ENCODE measurements at regions not wholly inside any gene's neighbourhood (a gene's known extent, or its start where the extent isn't known, plus 50 kb on each side); places are given as distances from the start of the nearest gene placed in this dataset.

DNA sequence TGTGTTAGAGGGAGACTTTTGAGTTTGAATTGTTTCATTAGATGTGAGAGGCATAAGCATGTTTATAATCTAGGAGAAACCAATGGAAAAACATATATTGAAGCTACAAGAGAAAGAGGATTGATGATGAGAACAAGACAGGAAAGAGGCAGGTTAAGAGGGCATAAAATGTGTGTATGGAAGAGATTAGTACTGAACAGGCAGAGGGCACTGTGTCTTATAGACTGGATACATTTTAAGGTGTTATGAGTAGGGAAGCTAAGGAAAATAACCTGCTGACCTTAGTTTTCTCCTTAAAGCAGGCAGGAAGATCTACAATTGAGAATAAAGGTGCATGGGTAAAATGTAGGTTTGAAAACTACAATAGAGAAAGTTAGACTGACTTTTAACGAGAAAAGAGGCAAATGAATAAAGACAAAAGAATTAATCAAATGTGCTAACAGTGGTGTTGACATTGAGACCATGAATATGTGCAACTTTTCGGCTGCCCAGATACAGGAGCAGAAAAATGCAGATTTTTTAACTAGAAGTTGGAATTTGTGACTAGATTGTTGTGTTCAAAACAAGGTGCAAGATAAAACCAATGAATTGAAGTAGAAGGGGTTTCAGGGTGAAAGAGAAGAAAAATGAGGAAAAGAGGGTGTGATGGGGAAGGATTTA, 846.3 kb downstream of the HACE1 start:
- Histone ChIP-seq H3K9me2 (replicated peaks; ENCODE audit: low read length) (no peaks in the 10 kb centered on the region), H3K4me3 (ENCODE audit: low read length) (no peak overlapping the region), H3K79me2 (ENCODE audit: low read length) (no peaks in the 10 kb centered on the region), H3K4me2 (ENCODE audit: low read length) (no peak overlapping the region), H4K20me1 (ENCODE audit: low read length) (no peaks in the 10 kb centered on the region), H3K27ac (ENCODE audit: low read length) (no peak overlapping the region), H3K27me3 (ENCODE audit: low read length) (no peaks in the 10 kb centered on the region), H3F3A (ENCODE audit: low read length, unreplicated experiment) (no peaks in the 10 kb centered on the region), H3K4me1 (ENCODE audit: insufficient read depth, low read length) (no peaks in the 10 kb centered on the region), H3K36me3 (ENCODE audit: low read depth, low read length) (no peaks in the 10 kb centered on the region), H3K9me3 (ENCODE audit: low read length) (no peaks in the 10 kb centered on the region), H3K9ac (ENCODE audit: low read length) (no peak overlapping the region), H2AFZ (ENCODE audit: low read length) (no peak overlapping the region)
- ChIA-PET POLR2A (ENCODE audit: unreplicated experiment) (no interaction called here), CTCF (no interaction called here)
- intact Hi-C loops (cut with micrococcal nuclease): no loop called here
- ATAC-seq (no peak), DNase-seq (no peak)
- BruUV-seq (replicated peaks): no TSS peak
- no peak for TF ChIP-seq EZH2 (IDR thresholded peaks at IDR 0.05; ENCODE audit: low read length, unreplicated experiment)
- TF ChIP-seq, protein P1, sequence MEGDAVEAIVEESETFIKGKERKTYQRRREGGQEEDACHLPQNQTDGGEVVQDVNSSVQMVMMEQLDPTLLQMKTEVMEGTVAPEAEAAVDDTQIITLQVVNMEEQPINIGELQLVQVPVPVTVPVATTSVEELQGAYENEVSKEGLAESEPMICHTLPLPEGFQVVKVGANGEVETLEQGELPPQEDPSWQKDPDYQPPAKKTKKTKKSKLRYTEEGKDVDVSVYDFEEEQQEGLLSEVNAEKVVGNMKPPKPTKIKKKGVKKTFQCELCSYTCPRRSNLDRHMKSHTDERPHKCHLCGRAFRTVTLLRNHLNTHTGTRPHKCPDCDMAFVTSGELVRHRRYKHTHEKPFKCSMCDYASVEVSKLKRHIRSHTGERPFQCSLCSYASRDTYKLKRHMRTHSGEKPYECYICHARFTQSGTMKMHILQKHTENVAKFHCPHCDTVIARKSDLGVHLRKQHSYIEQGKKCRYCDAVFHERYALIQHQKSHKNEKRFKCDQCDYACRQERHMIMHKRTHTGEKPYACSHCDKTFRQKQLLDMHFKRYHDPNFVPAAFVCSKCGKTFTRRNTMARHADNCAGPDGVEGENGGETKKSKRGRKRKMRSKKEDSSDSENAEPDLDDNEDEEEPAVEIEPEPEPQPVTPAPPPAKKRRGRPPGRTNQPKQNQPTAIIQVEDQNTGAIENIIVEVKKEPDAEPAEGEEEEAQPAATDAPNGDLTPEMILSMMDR (conservative IDR thresholded peaks at IDR 0.05; ENCODE audit: low read depth, low read length): no peak
- TF ChIP-seq EZH2phosphoT487 (IDR thresholded peaks at IDR 0.05; ENCODE audit: borderline replicate concordance, low read length): no peak

DNA sequence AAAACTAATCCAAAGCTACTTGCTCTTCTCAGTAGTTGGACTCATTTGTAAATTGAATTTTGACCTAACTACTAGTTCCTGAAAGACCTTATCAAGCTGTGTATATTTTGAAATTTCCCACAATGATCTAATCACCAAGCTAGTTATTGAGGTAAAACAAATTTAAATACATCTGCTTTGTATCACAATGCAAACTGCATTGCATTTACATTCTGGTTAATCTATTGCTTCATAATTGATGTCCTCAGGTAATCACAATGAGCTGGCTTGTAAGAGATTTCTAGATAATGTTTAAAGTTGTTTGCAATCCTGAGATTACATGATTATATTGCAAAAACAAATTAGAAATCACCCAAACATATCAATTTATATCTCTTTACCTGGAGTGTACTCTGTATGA, 848.8 kb downstream of the HACE1 start:
- Histone ChIP-seq H2AFZ (ENCODE audit: low read length) (no peak overlapping the region), H3K9me3 (ENCODE audit: low read length) (no peaks in the 10 kb centered on the region), H3K4me3 (ENCODE audit: low read length) (no peak overlapping the region), H3K27me3 (ENCODE audit: low read length) (no peaks in the 10 kb centered on the region), H3K27ac (ENCODE audit: low read length) (no peak overlapping the region), H4K20me1 (ENCODE audit: low read length) (no peaks in the 10 kb centered on the region), H3F3A (ENCODE audit: low read length, unreplicated experiment) (no peaks in the 10 kb centered on the region), H3K4me2 (ENCODE audit: low read length) (no peak overlapping the region), H3K9ac (ENCODE audit: low read length) (no peak overlapping the region), H3K36me3 (ENCODE audit: low read depth, low read length) (no peaks in the 10 kb centered on the region), H3K4me1 (ENCODE audit: insufficient read depth, low read length) (no peaks in the 10 kb centered on the region), H3K9me2 (replicated peaks; ENCODE audit: low read length) (no peaks in the 10 kb centered on the region), H3K79me2 (ENCODE audit: low read length) (no peaks in the 10 kb centered on the region)
- ChIA-PET POLR2A (ENCODE audit: unreplicated experiment) (interaction anchor here (0.6 kb wide), 1 partner anchor 16 kb away, joined by 3 read pairs; no protein-coding TSS in a partner anchor), CTCF (no interaction called here)
- DNase-seq: no peak
- intact Hi-C loops (cut with micrococcal nuclease): no loop called here
- no peak for ATAC-seq
- TF ChIP-seq EZH2 (IDR thresholded peaks at IDR 0.05; ENCODE audit: low read length, unreplicated experiment) (no peak), EZH2phosphoT487 (IDR thresholded peaks at IDR 0.05; ENCODE audit: borderline replicate concordance, low read length) (no peak)
- TF ChIP-seq, protein P1 (conservative IDR thresholded peaks at IDR 0.05; ENCODE audit: low read depth, low read length): no peak
- no TSS peak for BruUV-seq (replicated peaks)

DNA sequence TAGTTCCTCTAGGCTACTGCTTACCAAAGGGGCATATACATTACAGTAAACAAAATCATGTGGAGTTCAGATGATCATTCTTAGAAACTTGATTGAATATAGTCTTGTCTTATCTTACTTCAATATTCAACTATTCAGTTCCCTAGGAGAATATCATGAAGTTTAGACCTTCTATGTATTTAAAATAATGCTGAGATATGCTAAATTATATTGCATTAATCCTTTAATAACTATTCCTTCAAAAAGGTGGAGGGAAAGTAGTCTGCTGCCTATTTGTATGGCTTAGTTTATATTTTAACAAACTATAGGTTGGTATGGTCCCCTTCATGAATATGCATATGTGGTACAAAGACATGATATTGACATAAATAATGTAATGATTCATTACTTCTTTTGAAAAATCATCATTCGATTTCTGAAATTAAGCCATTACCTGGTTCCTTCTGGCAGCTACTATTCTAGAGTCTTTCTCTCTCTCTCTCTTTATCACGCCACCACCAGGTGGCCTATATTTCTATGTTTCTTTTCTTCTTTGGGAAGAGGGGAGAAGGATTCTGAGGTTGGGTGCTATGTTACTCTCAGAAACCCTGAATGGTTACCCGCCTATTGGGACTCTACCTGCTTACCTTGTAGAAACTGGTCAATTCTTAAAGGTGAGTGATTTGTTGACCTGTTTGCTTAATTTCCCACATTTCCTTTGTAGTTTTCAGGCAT, 855.8 kb downstream of the HACE1 start:
- intact Hi-C loops (cut with micrococcal nuclease): loop anchor here (5.0 kb wide), 1 partner anchor 323 kb away; no protein-coding TSS in a partner anchor
- ChIA-PET POLR2A (ENCODE audit: unreplicated experiment) (no interaction called here), CTCF (no interaction called here)
- H3K4me3 ChIP-seq (ENCODE audit: low read length): no peak overlapping the region
- H4K20me1 ChIP-seq (ENCODE audit: low read length): no peaks in the 10 kb centered on the region
- DNase-seq (peak; percentile 39), ATAC-seq (no peak)
- no peaks in the 10 kb centered on the region for H3K9me3 ChIP-seq (ENCODE audit: low read length)
- H3K4me1 ChIP-seq (ENCODE audit: insufficient read depth, low read length): no peaks in the 10 kb centered on the region
- H3K79me2 ChIP-seq (ENCODE audit: low read length): no peaks in the 10 kb centered on the region
- no peaks in the 10 kb centered on the region for H3K9me2 ChIP-seq (replicated peaks; ENCODE audit: low read length)
- H3K36me3 ChIP-seq (ENCODE audit: low read depth, low read length): no peaks in the 10 kb centered on the region
- H3F3A ChIP-seq (ENCODE audit: low read length, unreplicated experiment): no peaks in the 10 kb centered on the region
- no TSS peak for BruUV-seq (replicated peaks)
- no peak overlapping the region for H3K9ac ChIP-seq (ENCODE audit: low read length)
- no peak overlapping the region for H2AFZ ChIP-seq (ENCODE audit: low read length)
- no peak overlapping the region for H3K4me2 ChIP-seq (ENCODE audit: low read length)
- H3K27me3 ChIP-seq (ENCODE audit: low read length): no peaks in the 10 kb centered on the region
- H3K27ac ChIP-seq (ENCODE audit: low read length): no peak overlapping the region
- no peak for TF ChIP-seq EZH2phosphoT487 (IDR thresholded peaks at IDR 0.05; ENCODE audit: borderline replicate concordance, low read length)
- TF ChIP-seq, protein P1 (conservative IDR thresholded peaks at IDR 0.05; ENCODE audit: low read depth, low read length): peak; percentile 54

Measured in PC-3 (cell line).